GM12875 (cell line): ENCODE measurements at regions not wholly inside any gene's neighbourhood (a gene's known extent, or its start where the extent isn't known, plus 50 kb on each side); places are given as distances from the start of the nearest gene placed in this dataset.
"Not testable (repeated sequence)": the region's sequence is repeated elsewhere in the genome, so short reads cannot be mapped to it uniquely, and the experiment has no call there.

Source experiments
- H3K4me3 ChIP-seq: one replicate; pipeline ENCODE4 v1.5.1; 2011; ENCODE audit warnings: low read depth, low read length, control low read depth
- TF ChIP-seq, protein P1 (sequence below): IDR thresholded peaks from 2 replicates; pipeline ENCODE4 v1.5.1; 2011; ENCODE audit warnings: low read depth, mild to moderate bottlenecking, control low read depth, inconsistent platforms, low read length, moderate library complexity, borderline replicate concordance; ENCODE audit not compliant: insufficient read depth

GRCh38 chr9:71303351-71303750 lies 181.9 kb upstream of the TRPM3 start:
- TF ChIP-seq, protein P1, sequence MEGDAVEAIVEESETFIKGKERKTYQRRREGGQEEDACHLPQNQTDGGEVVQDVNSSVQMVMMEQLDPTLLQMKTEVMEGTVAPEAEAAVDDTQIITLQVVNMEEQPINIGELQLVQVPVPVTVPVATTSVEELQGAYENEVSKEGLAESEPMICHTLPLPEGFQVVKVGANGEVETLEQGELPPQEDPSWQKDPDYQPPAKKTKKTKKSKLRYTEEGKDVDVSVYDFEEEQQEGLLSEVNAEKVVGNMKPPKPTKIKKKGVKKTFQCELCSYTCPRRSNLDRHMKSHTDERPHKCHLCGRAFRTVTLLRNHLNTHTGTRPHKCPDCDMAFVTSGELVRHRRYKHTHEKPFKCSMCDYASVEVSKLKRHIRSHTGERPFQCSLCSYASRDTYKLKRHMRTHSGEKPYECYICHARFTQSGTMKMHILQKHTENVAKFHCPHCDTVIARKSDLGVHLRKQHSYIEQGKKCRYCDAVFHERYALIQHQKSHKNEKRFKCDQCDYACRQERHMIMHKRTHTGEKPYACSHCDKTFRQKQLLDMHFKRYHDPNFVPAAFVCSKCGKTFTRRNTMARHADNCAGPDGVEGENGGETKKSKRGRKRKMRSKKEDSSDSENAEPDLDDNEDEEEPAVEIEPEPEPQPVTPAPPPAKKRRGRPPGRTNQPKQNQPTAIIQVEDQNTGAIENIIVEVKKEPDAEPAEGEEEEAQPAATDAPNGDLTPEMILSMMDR = no peak
- no peak overlapping the region for H3K4me3 ChIP-seq

DNA sequence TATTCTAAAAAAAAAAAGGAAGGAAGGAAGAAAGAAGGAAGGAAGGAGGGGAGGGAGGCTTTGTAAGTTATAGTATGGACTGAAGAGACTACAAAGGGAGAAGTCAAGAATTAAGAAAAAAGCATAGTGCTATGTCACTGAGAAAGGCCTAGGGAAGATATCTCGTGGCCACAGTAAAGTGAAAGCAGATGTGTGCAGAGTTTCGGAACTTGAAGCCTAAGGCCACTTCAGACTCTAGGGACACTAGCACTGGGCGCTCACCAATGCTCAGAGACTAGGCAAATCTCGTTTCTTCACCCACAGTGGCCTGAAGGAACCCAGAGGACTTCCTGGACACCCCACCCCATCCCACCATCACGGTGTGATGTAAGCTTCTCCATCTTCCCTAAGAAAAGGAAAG lies 181.4 kb upstream of the TRPM3 start:
- TF ChIP-seq, protein P1 = no peak
- H3K4me3 ChIP-seq = no peak overlapping the region

- TF ChIP-seq, protein P1 = no peak
- no peak overlapping the region for H3K4me3 ChIP-seq
These were observed 174.5 kb upstream of the TRPM3 start for GRCh38 chr9:71295928-71296327.

- H3K4me3 ChIP-seq = no peak overlapping the region
- TF ChIP-seq, protein P1 = no peak
These were observed 164.7 kb upstream of the TRPM3 start for GRCh38 chr9:71286146-71286545.

- TF ChIP-seq, protein P1 = peak; percentile 73
- no peak overlapping the region for H3K4me3 ChIP-seq
These were observed 163.8 kb upstream of the TRPM3 start for GRCh38 chr9:71285191-71285656.

- not testable (repeated sequence) for H3K4me3 ChIP-seq
These were observed 160.7 kb upstream of the TRPM3 start for GRCh38 chr9:71282116-71282515.

GRCh38 chr9:71279151-71279739 lies 157.8 kb upstream of the TRPM3 start:
- TF ChIP-seq, protein P1 = no peak

GRCh38 chr9:71273613-71274012 lies 152.2 kb upstream of the TRPM3 start:
- TF ChIP-seq, protein P1 = no peak
- no peak overlapping the region for H3K4me3 ChIP-seq

More at GRCh38 chr9:71279151-71279739, 157.8 kb upstream of the TRPM3 start:
- H3K4me3 ChIP-seq = no peak overlapping the region
